LNCAP (cell line): ENCODE measurements at regions not wholly inside any gene's neighbourhood (a gene's known extent, or its start where the extent isn't known, plus 50 kb on each side); places are given as distances from the start of the nearest gene placed in this dataset.

ENCODE experiments used
- CTCF ChIP-seq: fragments of 450-650 bp; IDR thresholded peaks from 2 replicates; pipeline ENCODE4 v1.5.1; 2017; ENCODE audit warnings: mild to moderate bottlenecking

- no peak for TF ChIP-seq CTCF
Measured at GRCh38 chr3:68403741-68404140, 528.6 kb downstream of the TAFA4 start.

- TF ChIP-seq CTCF: no peak
Measured at GRCh38 chr3:68402235-68402918, 530.0 kb downstream of the TAFA4 start.

- no peak for TF ChIP-seq CTCF
Measured at GRCh38 chr3:68378631-68379030, 553.7 kb downstream of the TAFA4 start.

- no peak for TF ChIP-seq CTCF
Measured at GRCh38 chr3:68373727-68374126, 558.6 kb downstream of the TAFA4 start.

GRCh38 chr3:68363796-68364195 lies 568.6 kb downstream of the TAFA4 start:
- no peak for TF ChIP-seq CTCF

- TF ChIP-seq CTCF: no peak
Measured at GRCh38 chr3:68360492-68360891, 571.9 kb downstream of the TAFA4 start.

GRCh38 chr3:68345781-68346180 lies 586.6 kb downstream of the TAFA4 start:
- TF ChIP-seq CTCF: no peak

- no peak for TF ChIP-seq CTCF
Measured at GRCh38 chr3:68342426-68342825, 589.9 kb downstream of the TAFA4 start.
